K562 (cell line): ENCODE measurements at regions not wholly inside any gene's neighbourhood (a gene's known extent, or its start where the extent isn't known, plus 50 kb on each side); places are given as distances from the start of the nearest gene placed in this dataset.

Source experiments
- ATAC-seq: fragments of 200-7000 bp; cut with Tn5 transposase; 3 replicates; pipeline ENCODE4 v1.9.1; 2020; ENCODE audit warnings: moderate library complexity
- BruUV-seq: library from RNA; stranded (reverse); fragments of 400-500 nt; replicated peaks from 2 replicates; lab custom pipeline; 2021; lab: Mats Ljungman, UMichigan
- CTCF ChIA-PET: fragments of 300-600 bp; formaldehyde crosslinking; extraction: SDS; loops from one replicate; lab custom pipeline; 2021; ENCODE audit warnings: low intra/inter-chr PET ratio; lab: Yijun Ruan, JAX
- POLR2A ChIA-PET: fragments of 300-600, 350-650 bp; sonication (Branson Sonifier 250); formaldehyde crosslinking; extraction: SDS; loops from one replicate; lab custom pipeline; 2021; ENCODE audit warnings: antibody characterized with exemption, inconsistent platforms; lab: Yijun Ruan, JAX
- DNase-seq, 4 experiments: peaks; one replicate each; pipeline versions ENCODE4 v3.0.0 to v3.0.0-alpha.2; 2011 to 2018; ENCODE audit warnings: low spot score in 3 of 4, mixed read lengths in 3 of 4; ENCODE audit errors: extremely low read depth in 1 of 4
- FAIRE-seq: peaks from 2 replicates; lab custom pipeline; 2011; peaks lifted over from hg19 to GRCh38; lab: Jason Lieb, UNC
- H2AFZ ChIP-seq: 2 replicates; pipeline ENCODE4 v1.6.0; 2011; ENCODE audit warnings: low read depth, low read length, control low read depth, inconsistent platforms
- H3K27ac ChIP-seq: fragments of 200-600 bp; 3 replicates; pipeline ENCODE4 v1.8.0; 2011; ENCODE audit warnings: low read depth, mild to moderate bottlenecking, control low read depth, inconsistent platforms, low read length, moderate library complexity, mixed read lengths; ENCODE audit errors: extremely low read depth
- H3K27me3 ChIP-seq, 2 experiments: fragments of 300-600 bp in 1 of 2; 2 replicates in 1 of 2; 3 replicates in 1 of 2; pipeline versions ENCODE4 v1.6.0 to v1.8.0; 2011; ENCODE audit warnings: inconsistent platforms in 2 of 2, low read length in 2 of 2, mild to moderate bottlenecking in 1 of 2, mixed read lengths in 1 of 2, moderate library complexity in 1 of 2; ENCODE audit not compliant: control insufficient read depth in 2 of 2, insufficient read depth in 2 of 2
- H3K36me3 ChIP-seq: fragments of 300-600 bp; 3 replicates; pipeline ENCODE4 v1.8.0; 2011; ENCODE audit warnings: mild to moderate bottlenecking, low read length, inconsistent platforms; ENCODE audit not compliant: control insufficient read depth, insufficient read depth
- H3K4me1 ChIP-seq, 2 experiments: fragments of 200-600 bp in 1 of 2; replicated peaks in 1 of 2; 2 replicates in 1 of 2; 3 replicates in 1 of 2; pipeline versions ENCODE4 v1.5.1 to v1.8.0; 2011; ENCODE audit warnings: inconsistent platforms in 2 of 2, low read length in 2 of 2, mild to moderate bottlenecking in 1 of 2, mixed read lengths in 1 of 2, moderate library complexity in 1 of 2; ENCODE audit not compliant: control insufficient read depth in 2 of 2, insufficient read depth in 2 of 2
- H3K4me2 ChIP-seq: 2 replicates; pipeline ENCODE4 v1.6.1; 2011; ENCODE audit warnings: low read length, control low read depth, inconsistent platforms, mixed read lengths; ENCODE audit not compliant: insufficient read depth
- H3K4me3 ChIP-seq: fragments of 200-600 bp; sonication (generic), shearing (Covaris generic); 2 replicates; pipeline ENCODE4 v1.5.1; 2016; ENCODE audit warnings: control low read depth, inconsistent platforms
- H3K79me2 ChIP-seq: fragments of 200-600 bp; 3 replicates; pipeline ENCODE4 v1.8.0; 2011; ENCODE audit warnings: low read length, inconsistent platforms; ENCODE audit not compliant: control insufficient read depth, insufficient read depth
- H3K9ac ChIP-seq, 2 experiments: 2 replicates each; pipeline versions ENCODE4 v1.6.0 to v1.6.1; 2011; ENCODE audit warnings: low read depth in 2 of 2, low read length in 2 of 2, control low read depth in 1 of 2, inconsistent platforms in 1 of 2, mild to moderate bottlenecking in 1 of 2, mixed read lengths in 1 of 2; ENCODE audit not compliant: insufficient read depth in 1 of 2
- H3K9me1 ChIP-seq: one replicate; pipeline ENCODE4 v1.6.0; 2011; ENCODE audit warnings: inconsistent platforms, mild to moderate bottlenecking, low read length, moderate library complexity; ENCODE audit not compliant: control insufficient read depth, insufficient read depth
- H3K9me3 ChIP-seq: replicated peaks from 2 replicates; pipeline ENCODE4 v1.5.1; 2011; ENCODE audit warnings: low read depth, low read length, inconsistent platforms; ENCODE audit not compliant: control insufficient read depth, insufficient read depth
- H4K20me1 ChIP-seq: replicated peaks from 2 replicates; pipeline ENCODE4 v1.6.1; 2011; ENCODE audit warnings: low read length, inconsistent platforms, mixed read lengths; ENCODE audit not compliant: control insufficient read depth, insufficient read depth
- ADNP ChIP-seq: fragments of 200-800 bp; sonication (Bioruptor generic); IDR thresholded peaks from 2 replicates; pipeline ENCODE4 v1.6.1; 2016; ENCODE audit warnings: missing genetic modification characterization, missing compliant biosample characterization
- BACH1 ChIP-seq: fragments of 200-800 bp; sonication (Bioruptor generic); IDR thresholded peaks from 2 replicates; pipeline ENCODE4 v1.6.1; 2016; ENCODE audit warnings: missing genetic modification characterization, missing compliant biosample characterization
- CBX1 ChIP-seq: sonication (generic); IDR thresholded peaks from 2 replicates; pipeline ENCODE4 v1.6.1; 2016; ENCODE audit warnings: antibody characterized with exemption, low read depth, mild to moderate bottlenecking
- CBX3 ChIP-seq, 2 experiments: IDR thresholded peaks; 1 replicate in 1 of 2; 2 replicates in 1 of 2; pipeline ENCODE4 v1.6.1; 2012; ENCODE audit warnings: inconsistent platforms in 2 of 2, low read length in 2 of 2, borderline replicate concordance in 1 of 2, control low read depth in 1 of 2
- CHCHD3 ChIP-seq: fragments of 250-450 bp; sonication (Bioruptor Pico); IDR thresholded peaks from 2 replicates; pipeline ENCODE4 v2.1.2; 2022; ENCODE audit warnings: mild to moderate bottlenecking
- ESRRB ChIP-seq: fragments of 250-450 bp; sonication (Bioruptor Pico); IDR thresholded peaks from 2 replicates; pipeline ENCODE4 v1.5.0; 2020; ENCODE audit warnings: mild to moderate bottlenecking, moderate library complexity, borderline replicate concordance
- ETS2 ChIP-seq: IDR thresholded peaks from 2 replicates; pipeline ENCODE4 v1.6.1; 2016; ENCODE audit warnings: borderline replicate concordance, missing genetic modification characterization, mild to moderate bottlenecking, moderate library complexity, missing compliant biosample characterization; ENCODE audit not compliant: poor library complexity, severe bottlenecking
- JUND ChIP-seq, 2 experiments: IDR thresholded peaks; 2 replicates in 1 of 2; 3 replicates in 1 of 2; pipeline ENCODE4 v1.6.1; 2011; ENCODE audit warnings: borderline replicate concordance in 2 of 2, low read depth in 2 of 2, low read length in 2 of 2, improper control_type of control experiment in 1 of 2, missing biosample characterization in 1 of 2, missing genetic modification characterization in 1 of 2, missing genetic modification reagents in 1 of 2
- POLR2H ChIP-seq: IDR thresholded peaks from 2 replicates; pipeline ENCODE4 v1.6.1; 2016; ENCODE audit warnings: missing genetic modification characterization, low read depth, mild to moderate bottlenecking, control low read depth, missing compliant biosample characterization, moderate library complexity
- RNF2 ChIP-seq: sonication (generic); IDR thresholded peaks from 2 replicates; pipeline ENCODE4 v1.6.1; 2016
- SREBF2 ChIP-seq: sonication (generic); formaldehyde crosslinking; IDR thresholded peaks from 2 replicates; pipeline ENCODE4 v1.4.0; 2020; ENCODE audit warnings: mild to moderate bottlenecking, missing genetic modification reagents
- TAF9B ChIP-seq: fragments of 450-650 bp; IDR thresholded peaks from 2 replicates; pipeline ENCODE4 v1.6.1; 2018; ENCODE audit warnings: mild to moderate bottlenecking; ENCODE audit not compliant: partially characterized antibody
- TCF3 ChIP-seq: sonication (generic); formaldehyde crosslinking; IDR thresholded peaks from 2 replicates; pipeline ENCODE4 v1.4.0; 2020; ENCODE audit warnings: mild to moderate bottlenecking, missing genetic modification reagents
- TCF7 ChIP-seq: sonication (generic); IDR thresholded peaks from 2 replicates; pipeline ENCODE4 v1.6.1; 2016; ENCODE audit warnings: antibody characterized with exemption, borderline replicate concordance
- TGIF2 ChIP-seq: sonication (generic); formaldehyde crosslinking; IDR thresholded peaks from 2 replicates; pipeline ENCODE4 v1.8.1; 2022; ENCODE audit warnings: mild to moderate bottlenecking, missing genetic modification reagents, moderate library complexity
- WGBS: fragments of 100-300 bp; shearing (Covaris generic); methylation state at CpG from one replicate; pipeline ENCODE4 v1.1.6; 2016; ENCODE audit warnings: low coverage, mixed read lengths; ENCODE audit not compliant: insufficient coverage; ENCODE audit errors: missing lambda C conversion rate; 5-methylcytosine and 5-hydroxymethylcytosine counted together
- in situ Hi-C: fragments of 300-500 bp; cut with MboI; formaldehyde crosslinking; loops from 4 replicates; pipeline ENCODE4 v1.15.0; 2018; ENCODE audit warnings: inconsistent platforms, mixed read lengths
- intact Hi-C: fragments of 100-400 bp; cut with micrococcal nuclease; formaldehyde crosslinking; loops from 2 replicates; pipeline ENCODE4 v1.14.2; 2022
- TF ChIP-seq, protein P1 (sequence below): fragments of 250-450 bp; sonication (Bioruptor Pico); IDR thresholded peaks from 2 replicates; pipeline ENCODE4 v1.8.0; 2021; ENCODE audit warnings: borderline replicate concordance, mild to moderate bottlenecking, moderate library complexity; ENCODE audit not compliant: poor library complexity, severe bottlenecking
- TF ChIP-seq, protein P2 (sequence below): fragments of 250-450 bp; sonication (Bioruptor Pico); IDR thresholded peaks from 2 replicates; pipeline ENCODE4 v1.9.0; 2021; ENCODE audit warnings: mild to moderate bottlenecking
- TF ChIP-seq, protein P3 (sequence below): fragments of 450-650 bp; IDR thresholded peaks from 2 replicates; pipeline ENCODE4 v1.6.1; 2016; ENCODE audit warnings: low read depth, mild to moderate bottlenecking, moderate library complexity

DNA sequence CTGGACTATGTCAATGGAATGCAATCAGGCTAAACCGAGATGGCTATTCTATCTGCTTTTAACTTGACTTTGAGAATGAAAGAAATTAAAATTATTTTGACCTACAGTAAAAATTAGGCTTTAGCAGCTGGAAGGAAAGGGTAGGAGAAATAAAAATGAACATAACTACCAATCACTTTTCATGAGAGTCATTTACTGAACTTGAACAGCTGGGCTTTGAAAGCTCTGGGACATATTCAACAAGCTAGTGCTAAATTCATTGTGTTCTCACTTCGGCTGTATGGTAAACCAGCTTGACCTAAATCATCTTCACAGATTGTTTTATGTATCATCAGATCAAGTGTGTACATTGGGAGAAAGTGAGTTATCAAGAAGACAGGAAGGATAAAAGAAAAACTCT lies 161.5 kb upstream of the STXBP5 start (continued):
- TF ChIP-seq BACH1 (tag) = no peak

DNA sequence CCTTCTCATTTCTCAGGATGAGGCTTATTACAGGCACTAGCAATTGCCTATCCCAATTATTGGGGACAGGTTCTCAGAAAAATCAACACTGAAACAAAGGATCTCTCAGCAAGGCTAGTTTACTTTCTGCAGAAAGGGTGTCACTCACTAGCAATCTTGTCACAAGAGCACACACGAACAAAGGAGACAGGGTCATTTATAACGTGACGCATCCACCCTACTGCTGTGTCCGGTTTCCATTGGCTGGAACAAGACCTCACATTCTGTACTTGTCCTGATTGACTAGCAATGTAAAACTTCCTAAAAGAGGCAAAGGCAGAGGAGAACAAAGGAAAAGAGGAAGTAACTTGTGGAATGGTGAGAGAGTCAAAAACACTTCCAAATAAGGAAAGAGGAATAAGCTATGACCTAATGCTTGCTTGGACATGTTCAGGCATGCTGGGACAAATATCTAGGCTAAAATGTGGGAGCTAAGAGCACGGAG lies 160.2 kb upstream of the STXBP5 start:
- ATAC-seq (no peak), DNase-seq (no peak), FAIRE-seq (no peak)
- H3K36me3 ChIP-seq = no peaks in the 10 kb centered on the region
- H3K4me3 ChIP-seq = no peak overlapping the region
- ChIA-PET CTCF (no interaction called here), POLR2A (interaction anchor here (1.4 to 1.6 kb wide), 2 partner anchors 10 to 25 kb away, joined by 3 to 6 read pairs; no protein-coding TSS in a partner anchor)
- in situ Hi-C loops = no loop called here
- H3K9ac ChIP-seq = no peak overlapping the region
- H3K9me3 ChIP-seq = peaks cover 12% of the 10 kb centered on the region
- BruUV-seq = no TSS peak
- no peak overlapping the region for H3K4me2 ChIP-seq
- no peaks in the 10 kb centered on the region for H4K20me1 ChIP-seq
- no peaks in the 10 kb centered on the region for H3K27me3 ChIP-seq
- intact Hi-C loops = no loop called here
- no peaks in the 10 kb centered on the region for H3K79me2 ChIP-seq
- 54% methylated on average over 5 of the region's 5 CpGs for WGBS
- no peak overlapping the region for H3K27ac ChIP-seq
- H3K4me1 ChIP-seq = peaks cover 0 to 5% of the 10 kb centered on the region in 2 experiments; a peak in 1 of 5 replicates
- H3K9me1 ChIP-seq = no peaks in the 10 kb centered on the region
- H2AFZ ChIP-seq = peak overlapping the region; percentile 11; the same call in 1 of the 2 replicates
- TF ChIP-seq JUND (IDR thresholded peaks at IDR 0.05; ENCODE audit: borderline replicate concordance, low read depth, low read length) (peak; percentile 34; the same call in 1 of the 2 replicates), JUND (tag; IDR thresholded peaks at IDR 0.05; ENCODE audit: borderline replicate concordance, low read depth, low read length) (peak; percentile 79; the same call in 2 of the 3 replicates), TCF7 (no peak), TAF9B (no peak), ETS2 (tag) (no peak), TGIF2 (no peak), CBX3 (IDR thresholded peaks at IDR 0.05; ENCODE audit: borderline replicate concordance in 1 of 2, low read length in 2 of 2) (peak in 1 of 2 experiments; percentile 99; a peak in 2 of 3 replicates), ESRRB (CRISPR knock-in tag) (no peak), SREBF2 (CRISPR knock-in tag) (no peak), CHCHD3 (CRISPR knock-in tag) (no peak), POLR2H (tag) (no peak), RNF2 (no peak), CBX1 (peak; percentile 82; the same call in 1 of the 2 replicates), ADNP (0 out of 2 replicates have a peak, but pooled peaks have one; percentile 35), TCF3 (CRISPR knock-in tag) (no peak)
- TF ChIP-seq, protein P1, sequence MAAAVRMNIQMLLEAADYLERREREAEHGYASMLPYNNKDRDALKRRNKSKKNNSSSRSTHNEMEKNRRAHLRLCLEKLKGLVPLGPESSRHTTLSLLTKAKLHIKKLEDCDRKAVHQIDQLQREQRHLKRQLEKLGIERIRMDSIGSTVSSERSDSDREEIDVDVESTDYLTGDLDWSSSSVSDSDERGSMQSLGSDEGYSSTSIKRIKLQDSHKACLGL (CRISPR knock-in tag) = no peak
- TF ChIP-seq, protein P2, sequence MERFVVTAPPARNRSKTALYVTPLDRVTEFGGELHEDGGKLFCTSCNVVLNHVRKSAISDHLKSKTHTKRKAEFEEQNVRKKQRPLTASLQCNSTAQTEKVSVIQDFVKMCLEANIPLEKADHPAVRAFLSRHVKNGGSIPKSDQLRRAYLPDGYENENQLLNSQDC = no peak
- TF ChIP-seq, protein P3, sequence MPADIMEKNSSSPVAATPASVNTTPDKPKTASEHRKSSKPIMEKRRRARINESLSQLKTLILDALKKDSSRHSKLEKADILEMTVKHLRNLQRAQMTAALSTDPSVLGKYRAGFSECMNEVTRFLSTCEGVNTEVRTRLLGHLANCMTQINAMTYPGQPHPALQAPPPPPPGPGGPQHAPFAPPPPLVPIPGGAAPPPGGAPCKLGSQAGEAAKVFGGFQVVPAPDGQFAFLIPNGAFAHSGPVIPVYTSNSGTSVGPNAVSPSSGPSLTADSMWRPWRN = no peak
